GM23338 (cell line): ENCODE measurements at regions not wholly inside any gene's neighbourhood (a gene's known extent, or its start where the extent isn't known, plus 50 kb on each side); places are given as distances from the start of the nearest gene placed in this dataset.

Experiments used
- ATAC-seq: fragments of 200-7000 bp; cut with Tn5 transposase; 3 replicates; pipeline ENCODE4 v1.9.1; 2020
- DNase-seq: peaks from one replicate; pipeline ENCODE4 v3.0.0-alpha.2; 2015; ENCODE audit warnings: low spot score
- H2AFZ ChIP-seq: fragments of 200-600 bp; sonication (generic); 2 replicates; pipeline ENCODE4 v1.8.0; 2016; ENCODE audit warnings: antibody characterized with exemption, mild to moderate bottlenecking, moderate library complexity
- H3F3A ChIP-seq: fragments of 200-600 bp; sonication (generic); replicated peaks from 2 replicates; pipeline ENCODE4 v1.8.0; 2017; ENCODE audit warnings: antibody characterized with exemption, mixed run types, low read depth
- H3K27ac ChIP-seq: fragments of 200-600 bp; sonication (generic); 2 replicates; pipeline ENCODE4 v1.6.1; 2016; ENCODE audit warnings: low read depth
- H3K27me3 ChIP-seq: fragments of 200-600 bp; sonication (generic); 2 replicates; pipeline ENCODE4 v1.8.0; 2016; ENCODE audit warnings: mild to moderate bottlenecking, mixed run types, moderate library complexity; ENCODE audit not compliant: insufficient read depth
- H3K36me3 ChIP-seq: fragments of 200-600 bp; sonication (generic); 2 replicates; pipeline ENCODE4 v1.8.0; 2016; ENCODE audit warnings: mild to moderate bottlenecking; ENCODE audit not compliant: insufficient read depth
- H3K4me1 ChIP-seq: fragments of 200-600 bp; sonication (generic); 2 replicates; pipeline ENCODE4 v1.8.0; 2016; ENCODE audit warnings: mild to moderate bottlenecking, moderate library complexity; ENCODE audit not compliant: insufficient read depth
- H3K4me2 ChIP-seq: fragments of 200-600 bp; sonication (generic); 2 replicates; pipeline ENCODE4 v1.7.1; 2017; ENCODE audit warnings: mixed run types
- H3K4me3 ChIP-seq: fragments of 200-600 bp; sonication (generic); 2 replicates; pipeline ENCODE4 v1.6.1; 2016; ENCODE audit warnings: mixed run types
- H3K79me2 ChIP-seq: fragments of 200-600 bp; sonication (generic); replicated peaks from 2 replicates; pipeline ENCODE4 v1.8.0; 2017; ENCODE audit warnings: mild to moderate bottlenecking; ENCODE audit not compliant: insufficient read depth
- H3K9me2 ChIP-seq: fragments of 200-600 bp; sonication (generic); 2 replicates; pipeline ENCODE4 v1.8.0; 2017; ENCODE audit not compliant: insufficient read depth
- H4K20me1 ChIP-seq: fragments of 200-600 bp; sonication (generic); replicated peaks from 2 replicates; pipeline ENCODE4 v1.8.0; 2017; ENCODE audit warnings: mild to moderate bottlenecking; ENCODE audit not compliant: insufficient read depth
- H3K27ac Mint-ChIP-seq: 2 replicates; pipeline ENCODE4 v1.8.0; 2020; ENCODE audit warnings: inconsistent platforms, mild to moderate bottlenecking, moderate library complexity, mixed read lengths
- H3K27me3 Mint-ChIP-seq: 3 replicates; pipeline ENCODE4 v1.8.0; 2022; ENCODE audit warnings: low read depth, mild to moderate bottlenecking, moderate library complexity, mixed read lengths, inconsistent platforms; ENCODE audit not compliant: insufficient read depth, poor library complexity
- H3K36me3 Mint-ChIP-seq: 3 replicates; pipeline ENCODE4 v1.8.0; 2021; ENCODE audit warnings: low read depth, mild to moderate bottlenecking, inconsistent platforms, moderate library complexity, mixed read lengths
- H3K4me1 Mint-ChIP-seq: 3 replicates; pipeline ENCODE4 v1.8.0; 2020; ENCODE audit warnings: mild to moderate bottlenecking, inconsistent platforms, mixed read lengths
- H3K4me3 Mint-ChIP-seq: 3 replicates; pipeline ENCODE4 v1.8.0; 2021; ENCODE audit warnings: moderate library complexity, mild to moderate bottlenecking, inconsistent platforms, mixed read lengths
- H3K9me3 Mint-ChIP-seq: 3 replicates; pipeline ENCODE4 v1.8.0; 2020; ENCODE audit warnings: moderate library complexity, mild to moderate bottlenecking, inconsistent platforms, mixed read lengths
- CREB1 ChIP-seq: fragments of 250-450 bp; sonication (Bioruptor Pico); IDR thresholded peaks from 2 replicates; pipeline ENCODE4 v1.5.0; 2020; ENCODE audit warnings: low read depth, mild to moderate bottlenecking, moderate library complexity
- CTCF ChIP-seq, 2 experiments: fragments of 200-600 bp in 1 of 2; sonication (generic) in 1 of 2; conservative IDR thresholded peaks; 2 replicates each; pipeline versions ENCODE4 v1.5.1 to v1.6.1; 2016 to 2017; ENCODE audit warnings: antibody characterized with exemption in 2 of 2, low read depth in 2 of 2, mild to moderate bottlenecking in 2 of 2, moderate library complexity in 1 of 2
- ETS1 ChIP-seq: IDR thresholded peaks from 2 replicates; pipeline ENCODE4 v1.6.1; 2016; ENCODE audit warnings: antibody characterized with exemption
- EZH2 ChIP-seq: fragments of 200-600 bp; sonication (generic); IDR thresholded peaks from one replicate; pipeline ENCODE4 v1.8.0; 2017; ENCODE audit warnings: antibody characterized with exemption, mild to moderate bottlenecking, low read depth; ENCODE audit not compliant: unreplicated experiment
- EZH2phosphoT487 ChIP-seq: fragments of 200-600 bp; sonication (generic); IDR thresholded peaks from one replicate; pipeline ENCODE4 v1.8.1; 2018; ENCODE audit warnings: antibody characterized with exemption; ENCODE audit not compliant: unreplicated experiment
- JUNB ChIP-seq: IDR thresholded peaks from one replicate; pipeline ENCODE4 v1.6.1; 2016; ENCODE audit warnings: antibody characterized with exemption; ENCODE audit not compliant: unreplicated experiment
- NANOG ChIP-seq: IDR thresholded peaks from 2 replicates; pipeline ENCODE4 v1.6.1; 2016; ENCODE audit warnings: antibody characterized with exemption, borderline replicate concordance
- POLR2AphosphoS5 ChIP-seq: IDR thresholded peaks from 2 replicates; pipeline ENCODE4 v1.6.1; 2016; ENCODE audit warnings: antibody characterized with exemption, low read depth
- REST ChIP-seq: IDR thresholded peaks from one replicate; pipeline ENCODE4 v1.6.1; 2018; ENCODE audit warnings: antibody characterized with exemption; ENCODE audit not compliant: unreplicated experiment
- STAT1 ChIP-seq: IDR thresholded peaks from one replicate; pipeline ENCODE4 v1.6.1; 2016; ENCODE audit warnings: antibody characterized with exemption; ENCODE audit not compliant: unreplicated experiment
- ZNF114 ChIP-seq: fragments of 250-450 bp; sonication (Bioruptor Pico); IDR thresholded peaks from 2 replicates; pipeline ENCODE4 v1.5.0; 2020; ENCODE audit warnings: mild to moderate bottlenecking, moderate library complexity
- ZNF331 ChIP-seq: fragments of 250-450 bp; sonication (Bioruptor Pico); IDR thresholded peaks from 2 replicates; pipeline ENCODE4 v1.5.0; 2020; ENCODE audit warnings: low read depth, mild to moderate bottlenecking, moderate library complexity
- TF ChIP-seq, protein P1 (sequence below): fragments of 250-450 bp; sonication (Bioruptor Pico); IDR thresholded peaks from 2 replicates; pipeline ENCODE4 v1.5.0; 2020; ENCODE audit warnings: mild to moderate bottlenecking, moderate library complexity

DNA sequence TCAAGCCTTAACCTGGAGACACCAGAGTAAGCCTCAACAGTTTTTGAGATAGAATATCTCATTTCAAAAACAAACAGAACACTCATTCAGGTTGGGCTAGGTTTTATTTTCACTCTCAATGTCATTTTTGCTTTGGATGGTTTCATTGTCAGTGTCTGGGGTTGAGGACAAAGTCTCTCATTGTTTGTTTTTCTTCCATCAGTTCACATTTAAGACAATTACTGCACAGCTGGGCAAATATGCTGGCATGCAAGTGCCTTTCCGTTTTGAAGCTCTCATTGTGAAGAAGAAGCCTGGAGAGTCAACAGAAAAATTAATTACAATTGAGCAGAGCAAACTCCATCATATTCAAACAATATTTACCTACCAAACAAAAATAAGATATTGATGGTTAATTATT is 1050.0 kb downstream of the TBL1XR1 start:
- H3K9me2 ChIP-seq = peaks cover 6% of the 10 kb centered on the region
- H3F3A ChIP-seq = no peaks in the 10 kb centered on the region
- no peaks in the 10 kb centered on the region for H3K27me3 ChIP-seq
- no peak overlapping the region for H2AFZ ChIP-seq
- Mint-ChIP-seq H3K27ac (no peak overlapping the region), H3K4me3 (no peak overlapping the region), H3K27me3 (peaks cover 2% of the 10 kb centered on the region), H3K9me3 (no peaks in the 10 kb centered on the region), H3K36me3 (no peaks in the 10 kb centered on the region), H3K4me1 (no peaks in the 10 kb centered on the region)
- H3K27ac ChIP-seq = no peak overlapping the region
- H3K79me2 ChIP-seq = no peaks in the 10 kb centered on the region
- ATAC-seq (no peak), DNase-seq (no peak)
- H3K36me3 ChIP-seq = no peaks in the 10 kb centered on the region
- H3K4me1 ChIP-seq = no peaks in the 10 kb centered on the region
- H3K4me3 ChIP-seq = no peak overlapping the region
- H4K20me1 ChIP-seq = no peaks in the 10 kb centered on the region
- TF ChIP-seq CREB1 (CRISPR knock-in tag) (no peak), REST (no peak), EZH2phosphoT487 (no peak), NANOG (no peak), ZNF114 (CRISPR knock-in tag) (no peak), JUNB (no peak), ZNF331 (no peak), POLR2AphosphoS5 (no peak), CTCF (conservative IDR thresholded peaks at IDR 0.05; ENCODE audit: low read depth in 2 of 2) (no peak), ETS1 (no peak), STAT1 (no peak), EZH2 (no peak)
- TF ChIP-seq, protein P1, sequence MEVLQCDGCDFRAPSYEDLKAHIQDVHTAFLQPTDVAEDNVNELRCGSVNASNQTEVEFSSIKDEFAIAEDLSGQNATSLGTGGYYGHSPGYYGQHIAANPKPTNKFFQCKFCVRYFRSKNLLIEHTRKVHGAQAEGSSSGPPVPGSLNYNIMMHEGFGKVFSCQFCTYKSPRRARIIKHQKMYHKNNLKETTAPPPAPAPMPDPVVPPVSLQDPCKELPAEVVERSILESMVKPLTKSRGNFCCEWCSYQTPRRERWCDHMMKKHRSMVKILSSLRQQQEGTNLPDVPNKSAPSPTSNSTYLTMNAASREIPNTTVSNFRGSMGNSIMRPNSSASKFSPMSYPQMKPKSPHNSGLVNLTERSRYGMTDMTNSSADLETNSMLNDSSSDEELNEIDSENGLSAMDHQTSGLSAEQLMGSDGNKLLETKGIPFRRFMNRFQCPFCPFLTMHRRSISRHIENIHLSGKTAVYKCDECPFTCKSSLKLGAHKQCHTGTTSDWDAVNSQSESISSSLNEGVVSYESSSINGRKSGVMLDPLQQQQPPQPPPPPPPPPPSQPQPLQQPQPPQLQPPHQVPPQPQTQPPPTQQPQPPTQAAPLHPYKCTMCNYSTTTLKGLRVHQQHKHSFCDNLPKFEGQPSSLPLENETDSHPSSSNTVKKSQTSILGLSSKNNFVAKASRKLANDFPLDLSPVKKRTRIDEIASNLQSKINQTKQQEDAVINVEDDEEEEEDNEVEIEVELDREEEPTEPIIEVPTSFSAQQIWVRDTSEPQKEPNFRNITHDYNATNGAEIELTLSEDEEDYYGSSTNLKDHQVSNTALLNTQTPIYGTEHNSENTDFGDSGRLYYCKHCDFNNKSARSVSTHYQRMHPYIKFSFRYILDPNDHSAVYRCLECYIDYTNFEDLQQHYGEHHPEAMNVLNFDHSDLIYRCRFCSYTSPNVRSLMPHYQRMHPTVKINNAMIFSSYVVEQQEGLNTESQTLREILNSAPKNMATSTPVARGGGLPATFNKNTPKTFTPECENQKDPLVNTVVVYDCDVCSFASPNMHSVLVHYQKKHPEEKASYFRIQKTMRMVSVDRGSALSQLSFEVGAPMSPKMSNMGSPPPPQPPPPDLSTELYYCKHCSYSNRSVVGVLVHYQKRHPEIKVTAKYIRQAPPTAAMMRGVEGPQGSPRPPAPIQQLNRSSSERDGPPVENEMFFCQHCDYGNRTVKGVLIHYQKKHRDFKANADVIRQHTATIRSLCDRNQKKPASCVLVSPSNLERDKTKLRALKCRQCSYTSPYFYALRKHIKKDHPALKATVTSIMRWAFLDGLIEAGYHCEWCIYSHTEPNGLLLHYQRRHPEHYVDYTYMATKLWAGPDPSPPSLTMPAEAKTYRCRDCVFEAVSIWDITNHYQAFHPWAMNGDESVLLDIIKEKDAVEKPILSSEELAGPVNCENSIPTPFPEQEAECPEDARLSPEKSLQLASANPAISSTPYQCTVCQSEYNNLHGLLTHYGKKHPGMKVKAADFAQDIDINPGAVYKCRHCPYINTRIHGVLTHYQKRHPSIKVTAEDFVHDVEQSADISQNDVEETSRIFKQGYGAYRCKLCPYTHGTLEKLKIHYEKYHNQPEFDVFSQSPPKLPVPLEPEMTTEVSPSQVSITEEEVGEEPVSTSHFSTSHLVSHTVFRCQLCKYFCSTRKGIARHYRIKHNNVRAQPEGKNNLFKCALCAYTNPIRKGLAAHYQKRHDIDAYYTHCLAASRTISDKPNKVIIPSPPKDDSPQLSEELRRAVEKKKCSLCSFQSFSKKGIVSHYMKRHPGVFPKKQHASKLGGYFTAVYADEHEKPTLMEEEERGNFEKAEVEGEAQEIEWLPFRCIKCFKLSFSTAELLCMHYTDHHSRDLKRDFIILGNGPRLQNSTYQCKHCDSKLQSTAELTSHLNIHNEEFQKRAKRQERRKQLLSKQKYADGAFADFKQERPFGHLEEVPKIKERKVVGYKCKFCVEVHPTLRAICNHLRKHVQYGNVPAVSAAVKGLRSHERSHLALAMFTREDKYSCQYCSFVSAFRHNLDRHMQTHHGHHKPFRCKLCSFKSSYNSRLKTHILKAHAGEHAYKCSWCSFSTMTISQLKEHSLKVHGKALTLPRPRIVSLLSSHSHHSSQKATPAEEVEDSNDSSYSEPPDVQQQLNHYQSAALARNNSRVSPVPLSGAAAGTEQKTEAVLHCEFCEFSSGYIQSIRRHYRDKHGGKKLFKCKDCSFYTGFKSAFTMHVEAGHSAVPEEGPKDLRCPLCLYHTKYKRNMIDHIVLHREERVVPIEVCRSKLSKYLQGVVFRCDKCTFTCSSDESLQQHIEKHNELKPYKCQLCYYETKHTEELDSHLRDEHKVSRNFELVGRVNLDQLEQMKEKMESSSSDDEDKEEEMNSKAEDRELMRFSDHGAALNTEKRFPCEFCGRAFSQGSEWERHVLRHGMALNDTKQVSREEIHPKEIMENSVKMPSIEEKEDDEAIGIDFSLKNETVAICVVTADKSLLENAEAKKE (CRISPR knock-in tag) = no peak
- H3K4me2 ChIP-seq = no peak overlapping the region
